Naive thymus-derived CD8-positive, alpha-beta T cell (primary cell): ENCODE measurements at regions not wholly inside any gene's neighbourhood (a gene's known extent, or its start where the extent isn't known, plus 50 kb on each side); places are given as distances from the start of the nearest gene placed in this dataset.
A peak's percentile ranks its signal among the peaks of the same experiment; 100 is the strongest.

Experiments
- ATAC-seq, 2 donors: fragments of 150-1000 bp; cut with Tn5 transposase in 1 of 2; sonication (Bioruptor Pico), chemical (Tn5 transposase) in 1 of 2; 1 replicate in 1 of 2; 2 replicates in 1 of 2; pipeline ENCODE4 v1.10.0; 2021; ENCODE audit warnings: mild to moderate bottlenecking in 2 of 2, moderate library complexity in 2 of 2
- POLR2A ChIA-PET: fragments of 350-600 bp; sonication (Branson Sonifier 250); formaldehyde crosslinking; loops from one replicate; lab custom pipeline; 2021; ENCODE audit warnings: antibody characterized with exemption; lab: Charles Lee
- DNase-seq, 10 donors: peaks; one replicate each; pipeline versions ENCODE4 v3.0.0 to v3.0.0-alpha.2; 2020 to 2022
- H3K27ac Mint-ChIP-seq, 10 donors: one replicate each; pipeline ENCODE4 v1.8.0; 2020 to 2022; ENCODE audit warnings: mild to moderate bottlenecking in 10 of 10, mixed read lengths in 10 of 10, moderate library complexity in 4 of 10, inconsistent platforms in 1 of 10
- H3K27me3 Mint-ChIP-seq, 5 donors: one replicate each; pipeline ENCODE4 v1.8.0; 2021 to 2022; ENCODE audit warnings: mixed read lengths in 5 of 5
- H3K36me3 Mint-ChIP-seq, 3 donors: one replicate each; pipeline ENCODE4 v1.8.0; 2020 to 2022; ENCODE audit warnings: mixed read lengths in 3 of 3, mild to moderate bottlenecking in 2 of 3, inconsistent platforms in 1 of 3
- H3K4me1 Mint-ChIP-seq, 4 donors: one replicate each; pipeline ENCODE4 v1.8.0; 2021 to 2022; ENCODE audit warnings: mixed read lengths in 4 of 4
- H3K4me3 Mint-ChIP-seq, 10 donors: one replicate each; pipeline ENCODE4 v1.8.0; 2020 to 2022; ENCODE audit warnings: mild to moderate bottlenecking in 10 of 10, mixed read lengths in 10 of 10, moderate library complexity in 6 of 10, inconsistent platforms in 1 of 10
- H3K9me3 Mint-ChIP-seq, 9 donors: one replicate each; pipeline ENCODE4 v1.8.0; 2020 to 2022; ENCODE audit warnings: mixed read lengths in 9 of 9, mild to moderate bottlenecking in 3 of 9, inconsistent platforms in 1 of 9, moderate library complexity in 1 of 9

DNA sequence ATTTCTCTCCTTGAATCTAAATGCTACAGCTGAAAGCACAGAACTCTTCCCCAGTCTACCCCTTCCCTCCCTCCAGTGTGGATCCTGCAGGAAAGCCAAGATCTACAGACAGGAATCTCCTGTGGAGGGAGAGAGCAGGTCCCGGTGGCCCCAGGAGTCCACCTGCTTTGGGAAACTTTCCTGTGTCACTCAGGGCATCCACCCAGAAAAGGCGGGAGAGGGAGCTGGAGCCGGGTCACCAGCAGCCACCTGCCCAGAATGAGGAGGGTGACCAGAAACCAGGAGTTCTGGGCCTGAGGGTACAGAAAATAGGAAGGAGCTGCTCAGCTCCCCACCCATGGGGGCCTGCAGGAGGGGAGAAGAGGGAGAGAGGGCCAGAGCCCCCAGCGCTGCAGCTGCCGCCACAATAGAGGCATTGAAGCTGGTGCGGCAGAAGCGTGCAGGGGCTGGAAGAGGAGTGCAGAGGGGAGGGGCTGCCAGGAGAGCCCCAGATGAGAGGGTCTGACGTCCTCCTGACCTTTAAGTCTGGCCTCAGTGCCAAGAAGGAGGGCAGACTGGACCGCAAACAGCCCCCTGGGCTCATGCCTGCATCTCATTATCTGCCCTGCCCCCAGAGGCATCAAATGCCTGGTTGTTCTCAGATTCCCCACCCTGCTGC, 56.3 kb upstream of the TMEM72 start:
- no peak overlapping the region for H3K27ac Mint-ChIP-seq
- no peaks in the 10 kb centered on the region for H3K9me3 Mint-ChIP-seq
- no peak for DNase-seq
- peaks cover 0 to 7% (median 0%) of the 10 kb centered on the region in 5 donors for H3K27me3 Mint-ChIP-seq
- no peaks in the 10 kb centered on the region for H3K36me3 Mint-ChIP-seq
- no peak for ATAC-seq
- H3K4me1 Mint-ChIP-seq: no peaks in the 10 kb centered on the region
- POLR2A ChIA-PET: no interaction called here
- H3K4me3 Mint-ChIP-seq: no peak overlapping the region

- H3K4me1 Mint-ChIP-seq: no peaks in the 10 kb centered on the region
- POLR2A ChIA-PET: no interaction called here
- DNase-seq (no peak), ATAC-seq (no peak)
- H3K9me3 Mint-ChIP-seq: no peaks in the 10 kb centered on the region
- no peak overlapping the region for H3K4me3 Mint-ChIP-seq
- no peak overlapping the region for H3K27ac Mint-ChIP-seq
- H3K27me3 Mint-ChIP-seq: peaks cover 0 to 8% (median 1%) of the 10 kb centered on the region in 5 donors
- H3K36me3 Mint-ChIP-seq: no peaks in the 10 kb centered on the region
These were observed 54.4 kb upstream of the TMEM72 start for GRCh38 chr10:44856696-44857095.

DNA sequence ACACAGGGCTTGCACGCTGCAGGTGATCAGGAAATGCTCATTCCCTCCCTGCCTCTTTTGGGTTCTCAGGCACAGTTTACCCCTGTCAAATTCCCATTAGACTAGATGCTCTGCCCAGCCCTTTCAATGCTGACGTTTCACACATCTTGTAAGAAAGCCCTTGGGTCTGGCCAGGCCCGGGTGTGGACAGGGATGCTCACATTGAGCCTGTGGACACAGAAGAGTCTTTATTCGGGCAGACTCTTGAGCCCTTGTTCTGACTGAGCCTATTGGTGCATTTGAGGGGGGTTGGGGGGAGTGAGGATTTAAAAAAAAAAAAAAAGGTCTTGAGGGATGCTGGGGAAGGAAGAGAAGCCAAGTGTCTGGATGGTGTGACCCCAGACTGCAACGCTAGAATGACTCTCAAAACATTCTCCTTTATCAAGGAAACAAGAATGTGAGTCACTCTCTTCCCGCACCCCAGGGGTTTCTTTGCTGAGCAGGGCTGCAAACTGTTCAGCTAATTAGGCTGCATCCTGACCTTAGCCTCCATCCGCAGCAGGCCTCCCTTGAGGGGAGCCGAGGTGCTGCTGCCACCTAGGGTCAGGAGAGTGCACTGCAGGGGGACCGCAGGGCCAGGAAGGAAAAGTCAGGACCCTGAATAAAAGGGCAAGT, 53.6 kb upstream of the TMEM72 start:
- H3K27ac Mint-ChIP-seq: peak overlapping the region in 1 of 10 donors; percentile 25
- H3K4me3 Mint-ChIP-seq: no peak overlapping the region
- DNase-seq (peak in 8 of 10 donors; percentile 20 to 57 (median 48)), ATAC-seq (peak; percentile 73 to 82)
- H3K9me3 Mint-ChIP-seq: no peaks in the 10 kb centered on the region
- POLR2A ChIA-PET: no interaction called here
- H3K27me3 Mint-ChIP-seq: peaks cover 3 to 15% (median 5%) of the 10 kb centered on the region in 5 donors
- peaks cover 0 to 3% (median 0%) of the 10 kb centered on the region in 4 donors for H3K4me1 Mint-ChIP-seq
- H3K36me3 Mint-ChIP-seq: no peaks in the 10 kb centered on the region

DNA sequence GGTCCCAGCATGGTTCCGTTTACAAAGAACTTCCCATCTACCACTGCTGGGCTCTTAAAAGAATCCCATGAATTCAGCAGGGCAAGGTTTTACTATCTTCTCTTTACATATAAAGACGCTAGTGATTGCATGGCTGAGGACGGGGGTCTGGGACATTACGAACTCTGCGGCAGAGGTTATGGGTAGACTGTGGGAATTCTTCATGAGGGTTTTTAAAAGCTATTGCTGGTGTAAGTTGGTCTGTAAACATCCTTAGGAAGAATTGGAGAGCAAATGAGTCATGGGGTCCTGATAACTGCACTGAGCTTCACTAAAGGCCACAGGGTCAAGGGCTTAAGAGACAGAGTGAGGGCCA, 53.1 kb upstream of the TMEM72 start:
- H3K27me3 Mint-ChIP-seq: peaks cover 5 to 19% (median 6%) of the 10 kb centered on the region in 5 donors
- H3K27ac Mint-ChIP-seq: peak overlapping the region in 1 of 10 donors; percentile 68
- H3K9me3 Mint-ChIP-seq: no peaks in the 10 kb centered on the region
- POLR2A ChIA-PET: no interaction called here
- H3K4me1 Mint-ChIP-seq: peaks cover 0 to 5% (median under 1%) of the 10 kb centered on the region in 4 donors
- H3K36me3 Mint-ChIP-seq: no peaks in the 10 kb centered on the region
- ATAC-seq (no peak), DNase-seq (no peak)
- H3K4me3 Mint-ChIP-seq: no peak overlapping the region

DNA sequence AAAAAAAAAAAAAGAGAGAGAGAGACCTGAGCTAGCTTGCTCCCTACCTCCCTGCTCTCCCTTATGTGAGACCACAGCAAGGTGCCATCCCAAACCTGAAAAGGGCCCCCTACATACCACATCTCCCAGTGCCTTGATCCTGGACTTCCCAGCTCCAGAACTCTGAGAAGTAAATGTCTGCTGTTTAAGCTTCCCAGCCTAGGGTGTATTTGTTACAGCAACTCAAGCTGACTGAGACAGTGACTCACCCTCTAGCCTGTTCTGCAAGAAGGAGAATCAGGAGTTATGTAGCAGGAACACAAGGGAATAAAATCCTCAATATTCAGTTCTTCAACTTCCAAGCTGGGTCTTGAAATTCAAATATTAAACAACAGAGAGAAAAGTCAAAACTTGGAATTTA, 52.1 kb upstream of the TMEM72 start:
- Mint-ChIP-seq H3K27me3 (peaks cover 8 to 24% (median 12%) of the 10 kb centered on the region in 5 donors), H3K4me3 (no peak overlapping the region), H3K36me3 (no peaks in the 10 kb centered on the region), H3K27ac (no peak overlapping the region), H3K4me1 (peaks cover 4 to 10% (median 7%) of the 10 kb centered on the region in 4 donors), H3K9me3 (no peaks in the 10 kb centered on the region)
- DNase-seq (no peak), ATAC-seq (no peak)
- POLR2A ChIA-PET: no interaction called here

GRCh38 chr10:44859546-44860285, 51.4 kb upstream of the TMEM72 start:
- ATAC-seq (no peak), DNase-seq (no peak)
- no peak overlapping the region for H3K4me3 Mint-ChIP-seq
- POLR2A ChIA-PET: interaction anchor here (0.7 kb wide), 1 partner anchor 1924 kb away, joined by 3 read pairs; no protein-coding TSS in a partner anchor
- no peaks in the 10 kb centered on the region for H3K9me3 Mint-ChIP-seq
- H3K4me1 Mint-ChIP-seq: peaks cover 9 to 14% (median 13%) of the 10 kb centered on the region in 4 donors
- no peaks in the 10 kb centered on the region for H3K36me3 Mint-ChIP-seq
- H3K27me3 Mint-ChIP-seq: peaks cover 8 to 26% (median 14%) of the 10 kb centered on the region in 5 donors
- peak overlapping the region in 1 of 10 donors; percentile 47 for H3K27ac Mint-ChIP-seq

DNA sequence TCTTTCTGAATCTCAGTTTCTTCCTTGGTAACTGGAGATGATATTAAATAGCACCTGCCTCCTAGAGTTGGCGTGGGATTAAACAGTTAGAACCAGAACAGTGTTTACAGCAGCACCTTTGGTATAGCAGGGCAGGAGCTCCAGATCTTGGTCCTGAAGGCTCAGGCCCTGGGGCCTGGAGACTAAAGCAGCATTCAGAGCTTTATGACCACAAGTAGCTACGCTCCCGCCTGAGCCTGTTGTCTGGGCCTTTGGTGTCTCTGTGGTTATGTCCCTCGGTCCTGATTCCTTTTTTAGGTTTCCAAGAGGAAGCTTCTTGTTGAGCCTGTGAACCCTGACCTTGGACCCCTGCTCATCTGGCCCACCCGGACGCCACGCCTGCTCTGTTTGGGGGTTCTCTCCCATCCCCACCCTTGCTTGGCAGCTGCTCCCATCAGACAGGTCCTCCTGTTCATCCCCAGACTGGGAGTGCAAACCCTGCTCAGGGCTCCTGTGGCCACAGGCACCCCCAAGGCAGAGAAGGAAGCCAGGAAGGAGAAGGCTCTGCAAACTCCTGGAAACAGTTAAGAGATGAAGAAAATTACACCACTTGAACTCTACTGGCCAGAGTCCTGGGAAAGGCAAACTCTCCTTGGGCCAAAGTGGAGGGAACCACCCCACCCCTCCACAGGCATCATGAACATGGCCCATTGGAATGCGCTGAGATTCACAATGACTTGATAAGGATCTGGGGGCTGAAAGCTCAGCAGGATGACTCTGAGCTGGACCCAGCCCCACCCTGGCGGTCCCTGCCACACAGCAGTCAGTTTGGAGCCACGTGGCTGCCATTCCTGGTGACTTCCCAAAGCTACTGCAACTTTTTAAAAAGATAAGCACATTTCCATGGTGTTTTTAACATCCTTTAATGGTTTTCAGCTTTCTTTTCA, 50.1 kb upstream of the TMEM72 start:
- Mint-ChIP-seq H3K36me3 (no peaks in the 10 kb centered on the region), H3K27ac (peak overlapping the region in 1 of 10 donors; percentile 80), H3K9me3 (no peaks in the 10 kb centered on the region), H3K4me1 (peaks cover 14 to 19% (median 17%) of the 10 kb centered on the region in 4 donors), H3K27me3 (peaks cover 18 to 39% (median 26%) of the 10 kb centered on the region in 5 donors), H3K4me3 (no peak overlapping the region)
- no peak for ATAC-seq
- no peak for DNase-seq
- POLR2A ChIA-PET: no interaction called here
